HG02943 (cell line): ENCODE measurements at regions not wholly inside any gene's neighbourhood (a gene's known extent, or its start where the extent isn't known, plus 50 kb on each side); places are given as distances from the start of the nearest gene placed in this dataset.
"Not testable (repeated sequence)": the region's sequence is repeated elsewhere in the genome, so short reads cannot be mapped to it uniquely, and the experiment has no call there.

Source experiments
- ATAC-seq: cut with Tn5 transposase; IDR thresholded peaks from one replicate; pipeline ENCODE4 v1.9.1; 2021; ENCODE audit warnings: mild to moderate bottlenecking, low read depth, moderate library complexity; ENCODE audit not compliant: unreplicated experiment

DNA sequence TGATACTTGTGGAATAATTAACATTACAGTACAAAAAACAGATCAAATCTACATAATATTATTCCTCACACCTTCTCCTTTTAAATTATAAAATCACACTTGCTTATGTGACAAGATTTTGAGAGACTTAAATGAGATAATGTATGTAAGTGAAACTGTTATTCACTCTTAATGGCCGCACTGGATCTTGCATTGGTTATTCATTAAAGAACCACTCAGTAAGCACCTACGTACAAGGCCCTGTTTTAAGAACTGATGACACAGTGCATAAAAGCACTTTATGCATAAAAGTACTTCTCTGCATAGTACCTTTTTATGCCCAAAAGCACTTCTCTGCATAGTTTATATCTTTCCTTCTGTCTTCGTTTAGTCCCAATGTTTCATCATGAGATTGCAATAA lies 172.1 kb downstream of the GOLGA6L6 start:
- ATAC-seq: no peak

DNA sequence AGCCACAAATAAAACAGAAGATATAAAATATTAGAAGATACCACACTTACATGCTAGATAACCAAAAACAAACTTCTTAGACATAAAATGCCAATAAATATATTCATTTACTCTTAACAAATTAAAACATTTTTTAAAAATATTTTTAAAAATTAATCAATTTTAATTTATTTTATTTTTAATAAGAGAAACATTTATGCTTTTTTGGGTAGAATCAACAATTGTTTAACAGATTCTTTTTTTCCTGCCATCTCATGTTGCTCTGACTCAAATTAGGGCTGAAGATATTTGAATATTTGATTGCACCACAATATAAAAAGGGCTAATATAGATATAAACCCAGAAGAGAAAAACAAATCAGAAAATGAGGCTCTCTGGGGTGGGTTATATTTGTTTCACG lies 172.6 kb downstream of the GOLGA6L6 start:
- no peak for ATAC-seq

DNA sequence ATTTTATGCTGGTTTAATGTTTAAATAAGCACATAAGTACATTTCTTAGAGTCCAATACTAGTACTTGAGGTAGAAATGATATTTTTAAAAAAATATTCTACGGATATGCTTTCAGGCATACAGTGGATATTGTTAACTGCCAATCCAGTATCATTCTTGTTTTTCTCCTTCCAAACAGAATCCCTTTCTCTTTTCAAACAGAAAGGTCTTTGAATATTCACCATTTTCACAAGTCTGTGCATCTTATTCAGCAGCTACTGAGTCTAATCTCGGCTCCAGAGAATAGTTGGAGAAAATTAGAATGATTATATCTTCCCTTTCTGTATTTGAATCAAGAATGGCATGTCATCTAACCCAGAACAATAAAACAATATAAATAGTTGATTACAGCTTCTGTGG lies 174.5 kb downstream of the GOLGA6L6 start:
- ATAC-seq: no peak

DNA sequence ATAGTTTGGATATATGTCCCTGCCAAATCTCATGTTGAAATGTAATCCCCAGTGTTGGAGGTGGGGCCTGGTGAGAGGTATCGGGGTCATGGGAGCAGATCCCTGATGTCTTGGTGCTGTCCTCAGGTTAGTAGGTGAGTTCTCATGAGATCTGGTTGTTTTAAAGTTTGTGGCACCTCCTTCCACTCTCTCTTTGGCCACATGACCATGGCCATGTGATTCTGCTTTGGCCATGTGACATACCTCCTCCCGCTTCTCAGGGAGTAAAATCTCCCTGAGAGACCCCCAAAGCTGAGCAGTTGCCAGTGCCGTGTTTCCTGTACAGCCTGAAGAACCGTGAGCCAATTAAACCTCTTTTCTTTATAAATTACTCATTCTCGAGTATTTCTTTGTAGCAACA lies 178.0 kb downstream of the GOLGA6L6 start:
- ATAC-seq: not testable (repeated sequence)

- no peak for ATAC-seq
Observed at GRCh38 chr15:20361091-20361490, 180.5 kb downstream of the GOLGA6L6 start.

DNA sequence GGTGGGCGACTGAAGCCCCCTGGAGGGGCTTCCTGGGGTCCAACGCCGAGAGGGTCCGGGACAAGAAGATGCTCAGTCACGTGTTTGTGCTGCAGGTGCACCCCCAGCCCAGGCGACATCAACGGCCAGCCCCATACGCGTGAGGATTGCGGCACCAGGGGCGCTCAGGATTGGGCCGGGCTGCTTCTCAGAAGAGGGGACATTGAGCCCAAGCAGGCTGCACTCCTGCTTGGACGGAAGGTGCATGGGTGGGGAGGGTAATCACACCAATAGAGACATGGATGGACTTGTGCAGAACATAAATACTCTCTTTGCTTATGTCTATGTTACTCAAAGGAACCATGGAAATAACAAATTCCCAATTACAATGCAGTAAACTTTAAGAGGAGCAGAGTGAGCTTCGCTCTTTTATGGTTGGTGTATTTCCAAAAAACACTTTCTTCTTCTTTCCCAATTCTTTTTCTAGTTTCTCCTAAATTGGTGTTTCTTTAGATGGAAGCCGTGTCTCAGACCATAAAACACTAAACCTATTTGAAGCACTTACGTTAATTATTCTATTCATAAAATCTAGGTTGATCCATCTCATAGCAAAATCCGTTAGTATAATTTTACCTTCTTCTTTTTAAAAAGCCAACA lies 182.7 kb downstream of the GOLGA6L6 start:
- ATAC-seq: no peak

DNA sequence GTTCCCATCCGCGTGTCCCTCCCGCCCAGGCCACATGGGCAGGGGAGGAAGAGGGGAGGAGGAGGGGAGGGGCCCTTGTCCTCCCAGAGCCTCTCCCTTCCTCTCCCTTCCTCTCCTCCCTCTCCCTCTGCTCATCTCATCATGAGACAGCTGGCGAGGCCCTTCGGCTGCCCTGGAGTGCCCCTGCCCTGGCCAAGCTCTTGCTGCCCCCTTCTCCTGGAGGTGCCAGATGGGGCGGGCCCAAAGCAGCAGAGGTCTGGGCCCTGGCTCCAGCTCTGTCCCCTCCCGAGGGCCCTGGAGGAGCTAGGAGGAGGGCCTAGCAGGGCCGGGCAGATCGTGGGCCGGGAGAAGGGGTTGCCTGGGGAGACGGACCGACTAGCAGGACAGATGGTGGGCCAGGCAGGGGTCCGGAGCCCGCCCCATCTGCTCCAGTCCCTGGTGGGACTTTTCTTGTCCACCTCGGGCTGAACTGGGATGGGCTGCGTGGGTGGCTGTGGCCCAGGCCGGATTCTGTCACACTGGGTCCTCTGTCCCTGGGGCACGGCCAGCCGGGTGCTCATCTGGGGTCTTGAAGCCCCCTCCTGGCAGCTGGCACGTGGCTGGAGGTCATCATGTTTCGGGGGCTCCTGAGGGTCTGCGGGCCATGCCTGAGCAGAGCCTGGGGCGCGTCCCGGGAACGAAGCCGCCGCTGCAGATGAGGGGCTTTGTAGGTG lies 183.4 kb downstream of the GOLGA6L6 start:
- no peak for ATAC-seq

DNA sequence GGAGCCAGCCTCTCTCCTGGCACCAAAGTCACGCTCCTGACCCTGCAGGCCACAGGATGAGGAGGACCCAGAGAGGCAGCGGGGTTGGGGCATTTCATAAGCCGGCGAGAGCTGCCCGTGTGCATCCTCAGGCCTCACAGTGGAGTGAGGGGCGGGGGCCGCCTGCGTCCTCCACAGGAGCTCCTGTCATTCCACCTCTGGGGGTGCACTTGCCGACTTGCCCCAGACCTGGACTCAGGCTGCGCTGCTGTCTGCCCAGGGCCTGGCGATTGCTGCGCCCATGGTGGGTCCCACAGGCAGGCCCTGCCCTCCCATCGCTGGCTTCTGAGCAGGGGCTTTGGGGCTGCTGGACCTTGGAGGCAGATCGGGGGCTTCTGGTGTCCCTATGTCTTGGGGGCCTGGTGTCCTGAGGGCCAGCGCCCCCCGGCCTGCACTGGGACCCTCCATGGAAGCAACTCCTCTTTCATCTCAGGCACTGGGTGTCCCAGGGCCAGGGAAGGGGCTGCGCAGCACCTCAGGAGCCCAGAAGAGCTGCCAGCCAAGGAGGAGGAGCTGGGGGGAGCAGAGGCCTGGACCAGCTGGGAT lies 184.0 kb downstream of the GOLGA6L6 start:
- no peak for ATAC-seq

DNA sequence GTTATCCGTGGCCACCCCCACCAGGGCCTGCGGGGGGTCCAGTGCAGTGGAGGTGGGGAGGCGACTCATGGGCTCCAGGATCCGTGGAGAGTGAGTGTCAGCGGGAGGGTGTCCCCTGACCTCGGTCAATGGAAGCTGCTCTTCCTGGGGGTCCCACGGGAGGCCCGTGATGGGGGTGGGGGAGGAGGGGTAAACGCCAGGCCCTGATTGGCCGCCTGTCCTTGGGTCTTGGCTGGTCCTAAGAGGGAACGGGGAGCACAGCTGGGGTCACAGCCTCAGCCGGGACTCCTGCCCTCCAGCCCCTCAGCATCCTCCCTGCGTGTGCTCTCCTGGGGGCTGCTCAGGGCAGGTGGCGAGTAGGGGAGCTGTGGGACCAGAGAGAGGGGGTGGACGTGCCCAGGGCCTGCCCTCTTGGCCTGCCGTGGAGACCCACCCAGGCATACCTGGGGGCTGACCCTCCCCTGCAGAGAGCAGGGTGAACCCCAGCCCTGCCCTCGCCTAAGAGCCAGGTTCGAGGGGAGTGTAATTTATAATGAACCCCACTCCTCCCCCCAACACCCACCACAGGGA lies 184.6 kb downstream of the GOLGA6L6 start:
- ATAC-seq: no peak

DNA sequence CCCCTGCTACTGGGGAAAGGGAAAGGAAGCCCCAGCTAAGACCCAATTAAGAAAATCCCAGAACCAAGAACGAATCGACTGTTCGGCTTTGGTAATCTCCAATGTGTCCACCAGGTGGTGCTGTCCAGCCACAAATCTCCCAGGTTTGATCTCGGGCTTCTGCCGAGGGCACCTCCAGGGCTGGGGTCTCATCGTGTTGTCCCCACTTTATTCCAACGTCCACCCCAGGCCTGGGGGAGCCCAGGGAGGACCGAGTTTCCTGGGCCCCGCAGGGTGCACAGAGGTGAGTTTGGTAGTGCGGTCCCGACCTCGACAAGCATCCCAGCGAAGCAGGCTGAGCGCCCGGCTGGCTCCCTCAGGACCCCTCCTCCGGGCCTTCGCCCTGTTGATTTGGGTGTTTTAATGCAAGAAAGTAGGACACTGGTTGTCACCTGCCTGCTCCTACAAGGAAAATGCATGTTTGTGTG lies 185.1 kb downstream of the GOLGA6L6 start:
- no peak for ATAC-seq

DNA sequence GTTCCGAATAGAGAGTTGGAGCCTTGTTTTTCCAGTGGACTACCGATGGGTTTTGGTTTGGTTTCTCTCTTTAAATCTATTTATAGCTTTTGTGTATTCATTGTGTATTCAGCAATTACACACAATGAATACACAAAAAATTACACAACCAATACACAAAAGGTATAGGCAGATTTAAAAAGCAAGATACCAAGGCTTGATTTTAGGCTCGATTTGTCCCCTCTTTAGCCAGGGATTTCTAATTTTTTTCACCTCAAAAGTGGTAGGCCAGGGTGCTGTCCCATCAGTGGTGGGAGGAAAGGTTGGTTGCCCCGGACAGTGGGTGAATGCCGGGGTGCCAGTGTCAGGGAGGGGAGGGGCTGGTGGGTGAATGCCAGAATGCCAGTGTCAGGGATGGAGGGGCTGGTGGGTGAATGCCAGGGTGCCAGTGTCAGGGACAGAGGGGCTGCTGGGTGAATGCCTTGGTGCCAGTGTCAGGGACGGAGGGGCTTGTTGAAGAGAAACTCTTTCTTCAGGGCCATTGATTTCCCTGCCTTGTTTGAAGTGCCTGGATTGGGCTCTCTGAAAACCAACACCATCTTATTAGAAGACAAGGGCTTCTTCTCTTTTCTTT lies 186.2 kb downstream of the GOLGA6L6 start:
- no peak for ATAC-seq

- ATAC-seq: not testable (repeated sequence)
Observed at GRCh38 chr15:20354884-20355223, 186.7 kb downstream of the GOLGA6L6 start.

DNA sequence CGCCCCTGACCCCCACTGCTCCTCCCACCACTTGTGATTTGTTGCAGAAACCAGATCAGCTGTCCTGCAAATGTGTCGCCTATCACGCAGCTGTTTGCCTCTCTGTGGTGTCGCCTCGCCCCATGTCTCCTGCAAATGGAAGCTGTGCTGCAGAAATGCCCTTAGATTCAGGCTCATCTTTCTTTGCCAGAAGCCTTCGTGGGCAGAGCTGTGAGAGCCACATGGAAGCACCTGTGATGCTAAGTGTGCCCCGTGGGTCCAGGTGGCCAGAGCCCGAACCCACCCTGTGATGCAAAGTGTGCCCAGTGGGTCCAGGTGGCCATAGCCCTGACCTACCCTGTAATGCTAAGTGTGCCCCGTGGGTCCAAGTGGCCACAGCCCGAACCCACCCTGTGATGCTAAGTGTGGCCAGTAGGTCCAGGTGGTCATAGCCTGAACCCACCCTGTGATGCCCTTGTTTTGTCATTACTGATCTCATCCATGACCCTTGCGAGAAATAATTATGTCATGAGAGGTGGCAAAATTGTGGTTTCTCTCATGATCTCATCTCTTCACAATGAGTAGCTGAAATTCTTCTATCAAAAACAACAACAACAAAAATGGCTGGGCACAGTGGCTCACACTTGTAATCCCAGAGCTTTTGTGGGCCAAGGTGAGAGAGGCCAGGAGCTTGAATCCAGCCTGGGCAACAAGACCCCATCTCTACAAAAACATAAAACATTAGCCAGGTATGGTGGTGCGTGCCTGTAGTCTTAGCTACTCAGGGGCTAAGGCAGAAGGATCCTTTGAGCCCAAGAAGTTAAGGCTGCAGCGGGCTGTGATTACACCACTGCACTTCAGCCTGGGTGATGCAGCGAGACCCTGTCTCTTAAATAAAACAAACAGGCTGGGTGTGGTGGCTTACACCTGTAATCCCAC lies 187.4 kb downstream of the GOLGA6L6 start:
- ATAC-seq: no peak

DNA sequence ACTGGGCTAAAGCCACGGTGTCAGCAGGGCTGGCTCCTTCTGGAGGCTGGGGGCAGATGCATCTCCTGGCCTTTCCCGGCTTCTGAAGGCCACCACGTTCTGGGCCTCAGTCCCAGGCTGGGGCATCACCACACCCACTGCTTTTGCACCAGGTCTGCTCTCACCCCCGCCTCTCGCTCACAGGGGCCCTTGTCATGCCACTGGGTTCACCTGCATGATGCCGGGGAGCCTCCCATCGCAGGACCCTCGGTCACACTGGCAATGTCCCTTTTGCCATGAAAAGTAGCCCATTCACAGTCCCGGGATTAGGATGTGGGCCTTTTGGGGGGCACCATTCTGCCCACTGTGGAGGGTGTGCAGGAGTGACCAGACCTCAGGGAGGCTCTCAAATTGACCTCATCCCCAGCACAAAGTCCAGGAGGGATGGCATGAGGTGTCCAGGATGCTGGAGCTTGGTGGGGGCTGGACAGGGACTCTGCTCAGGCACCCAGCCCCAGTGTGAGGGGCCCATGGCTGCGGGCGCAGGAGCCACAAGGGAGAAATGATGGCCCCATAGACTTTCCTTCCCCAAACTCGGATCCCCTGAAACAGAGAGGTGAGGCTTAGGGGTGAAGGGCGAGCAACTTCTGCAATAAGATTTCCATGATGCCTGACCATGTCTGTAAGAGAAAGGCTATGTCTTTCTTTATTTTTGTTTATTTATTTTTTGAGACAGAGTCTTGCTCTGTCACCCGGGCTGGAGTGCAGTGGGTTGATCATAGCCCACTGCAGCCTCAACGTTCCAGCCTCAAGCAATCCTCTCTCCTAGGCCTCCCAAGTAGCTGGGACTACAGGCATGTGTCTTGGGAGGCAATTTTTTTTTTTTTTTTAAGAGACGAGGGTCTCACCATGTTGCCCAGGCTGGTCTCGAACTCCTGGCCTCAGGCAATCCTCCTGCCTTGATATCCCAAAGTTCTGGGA lies 189.1 kb downstream of the GOLGA6L6 start:
- no peak for ATAC-seq

DNA sequence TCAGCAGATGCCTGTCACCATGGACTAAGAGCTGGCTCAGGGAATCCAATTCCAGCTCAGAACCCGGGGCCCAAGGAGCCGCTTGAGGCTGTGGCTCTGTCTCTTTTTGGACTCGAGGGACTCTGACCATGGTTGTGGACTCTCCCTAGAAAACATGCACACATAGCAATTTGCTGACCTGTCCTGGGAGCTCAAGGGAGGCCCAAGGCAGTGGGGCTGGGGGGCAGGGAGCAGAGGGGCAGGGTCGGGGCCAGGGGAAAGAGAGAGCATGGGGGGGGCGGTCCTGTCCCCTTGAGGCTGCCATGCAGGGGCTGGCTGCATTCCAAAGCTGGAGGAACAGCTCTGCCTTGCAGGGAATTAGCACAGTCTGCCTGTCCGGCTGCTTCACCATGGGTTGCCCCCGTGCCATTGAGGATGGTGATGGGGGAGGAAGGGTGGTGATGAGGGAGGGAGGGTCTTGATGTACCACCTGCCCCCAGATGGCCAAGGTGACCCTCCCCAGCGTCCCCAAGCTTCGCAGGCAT lies 190.1 kb downstream of the GOLGA6L6 start:
- no peak for ATAC-seq

DNA sequence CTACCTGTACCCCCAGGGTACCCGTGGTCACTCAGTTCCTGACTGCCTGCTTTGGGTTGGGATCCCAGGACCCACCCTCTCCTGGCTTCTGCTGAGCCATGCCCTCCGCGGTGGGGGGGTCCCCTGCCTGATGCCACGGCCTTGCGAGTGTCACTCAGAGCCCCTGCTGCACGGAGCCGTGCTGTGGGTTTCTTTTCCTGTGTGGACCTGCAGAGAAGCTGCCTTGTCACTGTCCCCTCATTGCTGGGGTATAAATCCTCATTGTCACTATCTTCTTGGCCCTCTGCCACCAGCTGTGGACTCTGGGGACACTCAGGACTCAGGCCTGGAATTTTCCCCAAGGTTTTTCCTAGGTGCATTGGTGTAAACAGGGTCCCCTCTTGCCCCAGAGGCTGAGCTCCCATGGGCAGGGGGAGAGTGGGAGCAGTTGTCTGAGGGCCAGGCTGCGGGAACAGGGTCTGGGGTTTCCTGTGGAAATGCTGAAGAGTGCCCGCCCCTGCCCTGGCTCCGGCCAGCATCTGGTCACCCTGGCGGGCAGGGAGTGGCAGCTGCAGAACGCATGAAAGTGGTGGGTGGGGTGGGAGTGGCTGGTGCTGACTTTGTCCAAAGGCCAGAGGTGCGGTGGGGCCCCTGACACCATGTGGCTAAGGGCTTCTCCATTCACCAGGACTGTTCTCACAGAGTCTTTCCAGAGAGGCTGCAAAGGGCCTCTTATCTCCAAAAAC lies 191.7 kb downstream of the GOLGA6L6 start:
- ATAC-seq: no peak

GRCh38 chr15:20348900-20349773 lies 192.5 kb downstream of the GOLGA6L6 start:
- ATAC-seq: no peak
